IgD-negative memory B cell (primary cell): ENCODE measurements at regions not wholly inside any gene's neighbourhood (a gene's known extent, or its start where the extent isn't known, plus 50 kb on each side); places are given as distances from the start of the nearest gene placed in this dataset.

Experiments used
- H3K27ac Mint-ChIP-seq, 3 donors: one replicate each; pipeline ENCODE4 v1.8.0; 2020 to 2022; ENCODE audit warnings: mild to moderate bottlenecking in 3 of 3, mixed read lengths in 3 of 3, moderate library complexity in 1 of 3
- H3K27me3 Mint-ChIP-seq: one replicate; pipeline ENCODE4 v1.8.0; 2021; ENCODE audit warnings: mixed read lengths
- H3K36me3 Mint-ChIP-seq: one replicate; pipeline ENCODE4 v1.8.0; 2020; ENCODE audit warnings: mild to moderate bottlenecking, mixed read lengths
- H3K4me1 Mint-ChIP-seq, 3 donors: one replicate each; pipeline ENCODE4 v1.8.0; 2020 to 2022; ENCODE audit warnings: mixed read lengths in 3 of 3, mild to moderate bottlenecking in 1 of 3
- H3K4me3 Mint-ChIP-seq, 4 donors: one replicate each; pipeline ENCODE4 v1.8.0; 2020 to 2022; ENCODE audit warnings: mild to moderate bottlenecking in 4 of 4, mixed read lengths in 4 of 4, moderate library complexity in 3 of 4
- H3K9me3 Mint-ChIP-seq, 3 donors: one replicate each; pipeline ENCODE4 v1.8.0; 2020 to 2021; ENCODE audit warnings: mixed read lengths in 3 of 3, mild to moderate bottlenecking in 1 of 3

DNA sequence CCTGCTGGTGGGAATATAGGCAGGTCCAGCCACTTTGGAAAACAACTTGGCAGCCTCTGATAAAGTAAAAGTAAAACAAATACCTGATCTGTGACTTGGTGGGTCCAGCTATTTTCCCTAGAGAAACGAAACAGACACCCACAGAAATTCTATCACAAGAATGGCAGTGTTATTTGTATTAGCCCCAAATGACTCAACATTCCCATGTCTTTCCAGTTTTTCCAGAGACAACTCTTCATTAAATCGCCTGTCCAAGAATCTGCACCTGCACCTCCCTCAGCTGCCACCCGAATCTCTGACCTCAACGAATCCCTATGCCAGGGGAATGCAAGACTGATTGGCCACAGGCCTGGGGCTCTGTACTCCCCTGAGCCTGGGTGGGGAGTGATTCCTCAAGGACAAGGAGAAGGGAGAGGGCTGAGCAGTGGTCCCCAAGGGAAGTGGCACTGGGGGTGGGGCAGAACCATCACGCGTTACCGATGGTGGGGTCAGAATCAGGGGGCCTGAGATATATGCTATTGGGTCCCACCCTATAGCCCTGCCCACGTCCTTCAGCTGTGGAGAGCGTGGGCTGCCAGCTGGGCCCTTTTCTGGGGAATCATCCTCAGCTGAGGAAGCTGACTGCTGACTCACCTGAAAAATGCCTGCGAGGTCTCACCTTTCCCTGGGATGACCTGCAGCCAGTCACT is 553.0 kb downstream of the PTPRU start:
- H3K27me3 Mint-ChIP-seq = peaks cover 9% of the 10 kb centered on the region
- no peaks in the 10 kb centered on the region for H3K4me1 Mint-ChIP-seq
- H3K27ac Mint-ChIP-seq = no peak overlapping the region

GRCh38 chr1:29786791-29787732 is 550.7 kb downstream of the PTPRU start:
- H3K27ac Mint-ChIP-seq = no peak overlapping the region
- no peaks in the 10 kb centered on the region for H3K4me1 Mint-ChIP-seq
- no peak overlapping the region for H3K4me3 Mint-ChIP-seq
- H3K36me3 Mint-ChIP-seq = no peaks in the 10 kb centered on the region
- peaks cover 0 to 2% (median 0%) of the 10 kb centered on the region in 3 donors for H3K9me3 Mint-ChIP-seq
- H3K27me3 Mint-ChIP-seq = peaks cover 6% of the 10 kb centered on the region

More for the DNA sequence above, 553.0 kb downstream of the PTPRU start:
- Mint-ChIP-seq H3K36me3 (no peaks in the 10 kb centered on the region), H3K4me3 (no peak overlapping the region), H3K9me3 (peaks cover 0 to 2% (median 0%) of the 10 kb centered on the region in 3 donors)

GRCh38 chr1:29786195-29786594 is 549.9 kb downstream of the PTPRU start:
- H3K4me3 Mint-ChIP-seq = no peak overlapping the region
- peaks cover 6% of the 10 kb centered on the region for H3K27me3 Mint-ChIP-seq
- no peaks in the 10 kb centered on the region for H3K36me3 Mint-ChIP-seq
- H3K9me3 Mint-ChIP-seq = peaks cover 0 to 2% (median 0%) of the 10 kb centered on the region in 3 donors
- no peaks in the 10 kb centered on the region for H3K4me1 Mint-ChIP-seq
- no peak overlapping the region for H3K27ac Mint-ChIP-seq

DNA sequence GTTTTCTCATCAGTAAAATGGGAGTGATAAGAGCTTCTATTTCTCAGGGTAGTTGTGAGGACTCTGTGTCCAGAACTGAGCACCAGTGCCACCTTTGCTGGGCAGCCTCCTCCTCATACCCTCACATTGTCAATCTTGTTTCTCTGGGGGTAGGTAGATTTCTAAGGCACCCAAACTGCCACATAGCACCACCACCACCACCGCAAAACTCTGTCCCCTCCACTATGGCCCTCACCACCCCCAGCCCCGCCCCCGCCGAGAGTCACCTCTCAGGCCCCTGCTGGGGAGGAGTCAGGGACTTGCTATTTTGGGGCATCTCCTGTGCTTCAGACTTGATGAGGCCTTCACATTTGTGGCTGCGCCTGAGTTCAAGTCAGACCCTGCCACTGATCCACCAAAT is 549.2 kb downstream of the PTPRU start:
- Mint-ChIP-seq H3K4me1 (no peaks in the 10 kb centered on the region), H3K4me3 (no peak overlapping the region), H3K9me3 (peaks cover 0 to 2% (median 0%) of the 10 kb centered on the region in 3 donors), H3K27me3 (peaks cover 6% of the 10 kb centered on the region), H3K36me3 (no peaks in the 10 kb centered on the region), H3K27ac (no peak overlapping the region)

- Mint-ChIP-seq H3K27ac (no peak overlapping the region), H3K4me1 (no peaks in the 10 kb centered on the region), H3K27me3 (peaks cover 6% of the 10 kb centered on the region), H3K36me3 (no peaks in the 10 kb centered on the region), H3K9me3 (peaks cover 0 to 2% (median 0%) of the 10 kb centered on the region in 3 donors), H3K4me3 (no peak overlapping the region)
Observed at GRCh38 chr1:29785137-29785527, 548.8 kb downstream of the PTPRU start.

DNA sequence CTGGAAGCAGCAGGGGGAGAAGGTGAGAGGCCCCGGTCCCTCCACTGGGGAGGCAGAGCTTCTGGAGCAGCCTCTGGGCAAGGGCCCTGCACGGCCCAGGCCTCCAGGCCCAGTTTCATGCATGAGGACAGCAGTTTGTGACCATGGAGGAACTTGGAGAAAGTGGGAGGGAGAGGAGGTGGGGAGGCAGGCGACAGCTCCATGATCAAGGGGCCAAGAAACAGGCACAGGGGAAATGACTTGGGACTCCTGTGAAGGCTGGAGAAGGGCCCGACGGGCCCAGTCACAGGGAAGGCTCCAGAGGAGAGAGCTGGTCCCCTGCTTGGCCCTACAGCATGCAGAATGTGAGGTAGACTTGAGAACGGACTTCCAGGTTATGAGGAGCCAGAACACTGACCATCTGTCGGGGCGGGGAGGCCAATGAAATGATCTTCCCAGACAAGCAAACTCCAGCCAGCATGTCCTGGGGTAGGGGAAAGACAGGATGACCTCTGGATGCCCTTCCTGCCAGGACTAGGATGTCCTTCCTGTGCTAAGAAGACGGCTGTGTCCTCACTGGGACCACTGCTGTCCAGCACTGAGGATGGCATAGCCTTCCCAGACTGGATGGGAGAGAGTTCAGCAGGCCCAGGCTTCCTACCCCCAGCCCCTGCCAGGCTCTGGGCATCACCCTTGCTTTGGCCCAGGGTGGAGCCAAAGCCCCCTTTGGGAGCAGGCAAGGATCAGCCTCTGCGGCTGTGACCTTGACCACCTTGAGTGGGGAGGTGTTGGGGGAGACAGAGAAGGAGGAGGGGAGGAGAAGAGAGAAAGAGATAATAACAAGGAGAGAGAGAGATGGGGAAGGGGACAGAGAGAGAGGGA is 548.2 kb downstream of the PTPRU start:
- Mint-ChIP-seq H3K27ac (no peak overlapping the region), H3K36me3 (no peaks in the 10 kb centered on the region), H3K4me3 (no peak overlapping the region), H3K4me1 (no peaks in the 10 kb centered on the region), H3K27me3 (peaks cover 6% of the 10 kb centered on the region), H3K9me3 (peaks cover 0 to 2% (median 0%) of the 10 kb centered on the region in 3 donors)

DNA sequence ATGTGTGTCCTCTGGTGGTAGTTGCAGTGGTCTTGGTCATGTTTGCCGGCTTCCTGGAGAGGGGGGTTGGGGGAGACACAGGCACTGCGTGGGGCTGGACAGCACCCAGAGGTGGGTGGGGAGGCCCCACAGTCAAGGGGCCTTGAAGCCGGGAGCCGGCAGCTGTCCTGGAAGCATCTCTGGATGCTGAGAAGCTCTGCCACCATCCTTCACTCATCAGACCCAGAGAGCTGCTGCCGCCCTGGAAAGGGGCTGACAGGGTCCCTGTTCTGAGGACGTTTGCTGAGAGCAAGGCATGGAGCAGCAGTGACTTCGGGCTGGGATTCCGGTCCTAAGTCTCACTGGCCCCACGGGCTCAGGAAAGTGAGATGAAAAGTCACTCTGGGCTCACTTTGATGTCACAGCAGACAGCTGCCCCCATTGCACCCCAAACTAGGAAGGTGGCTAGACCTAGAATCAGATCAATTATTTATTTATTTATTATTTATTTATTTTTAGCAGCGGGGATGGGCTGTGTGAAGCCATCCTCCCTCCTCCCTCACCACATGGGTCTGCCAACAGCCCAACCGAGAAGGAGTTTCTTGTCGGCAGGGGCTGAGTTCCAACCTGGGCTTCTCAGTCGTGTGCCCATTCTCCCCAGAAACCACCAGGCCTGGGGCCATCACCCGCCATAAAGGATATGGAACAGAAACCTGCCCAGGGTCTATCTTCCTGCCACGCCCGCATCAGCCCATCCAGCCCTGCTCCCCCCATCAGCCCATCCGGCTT is 547.4 kb downstream of the PTPRU start:
- Mint-ChIP-seq H3K27me3 (peaks cover 7% of the 10 kb centered on the region), H3K4me3 (no peak overlapping the region), H3K27ac (no peak overlapping the region), H3K4me1 (no peaks in the 10 kb centered on the region), H3K9me3 (peaks cover 0 to 2% (median 0%) of the 10 kb centered on the region in 3 donors), H3K36me3 (no peaks in the 10 kb centered on the region)

- Mint-ChIP-seq H3K27ac (no peak overlapping the region), H3K36me3 (peaks cover 1% of the 10 kb centered on the region), H3K4me3 (no peak overlapping the region), H3K27me3 (peaks cover 13% of the 10 kb centered on the region), H3K9me3 (peaks cover 0 to 1% (median 0%) of the 10 kb centered on the region in 3 donors), H3K4me1 (no peaks in the 10 kb centered on the region)
Observed at GRCh38 chr1:29782846-29783507, 546.7 kb downstream of the PTPRU start.

- no peaks in the 10 kb centered on the region for H3K4me1 Mint-ChIP-seq
- H3K36me3 Mint-ChIP-seq = peaks cover 3% of the 10 kb centered on the region
- no peak overlapping the region for H3K27ac Mint-ChIP-seq
- H3K9me3 Mint-ChIP-seq = peaks cover 0 to 10% (median 2%) of the 10 kb centered on the region in 3 donors
- peaks cover 10% of the 10 kb centered on the region for H3K27me3 Mint-ChIP-seq
- no peak overlapping the region for H3K4me3 Mint-ChIP-seq
Observed at GRCh38 chr1:29779146-29779545, 542.8 kb downstream of the PTPRU start.

- H3K27ac Mint-ChIP-seq = no peak overlapping the region
- peaks cover 10% of the 10 kb centered on the region for H3K27me3 Mint-ChIP-seq
- peaks cover 0 to 10% (median 2%) of the 10 kb centered on the region in 3 donors for H3K9me3 Mint-ChIP-seq
- H3K4me3 Mint-ChIP-seq = no peak overlapping the region
- no peaks in the 10 kb centered on the region for H3K4me1 Mint-ChIP-seq
- H3K36me3 Mint-ChIP-seq = peaks cover 3% of the 10 kb centered on the region
Observed at GRCh38 chr1:29777522-29777921, 541.2 kb downstream of the PTPRU start.

DNA sequence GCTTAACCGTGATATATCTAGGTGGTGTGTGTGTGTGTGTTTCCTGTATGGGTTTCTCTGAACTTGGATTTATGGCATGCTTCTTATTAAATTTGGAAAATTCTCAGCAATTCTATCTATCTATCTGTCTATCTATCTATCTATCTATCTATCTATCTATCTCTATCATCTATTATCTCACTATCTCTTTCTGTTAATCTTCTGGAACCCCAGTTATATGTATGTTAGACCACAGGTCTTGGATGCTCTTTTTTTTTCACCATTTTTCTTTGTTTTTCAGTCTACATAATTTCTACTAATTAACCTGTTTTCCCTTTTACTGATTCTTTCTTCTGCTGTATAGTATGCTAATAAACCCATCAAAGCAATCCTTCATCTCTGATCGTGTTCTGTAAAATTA is 538.0 kb downstream of the PTPRU start:
- H3K4me3 Mint-ChIP-seq = no peak overlapping the region
- H3K4me1 Mint-ChIP-seq = no peaks in the 10 kb centered on the region
- H3K36me3 Mint-ChIP-seq = peaks cover 3% of the 10 kb centered on the region
- no peak overlapping the region for H3K27ac Mint-ChIP-seq
- H3K27me3 Mint-ChIP-seq = peaks cover 9% of the 10 kb centered on the region
- H3K9me3 Mint-ChIP-seq = peaks cover 0 to 10% (median 2%) of the 10 kb centered on the region in 3 donors

GRCh38 chr1:29772584-29773100 is 536.3 kb downstream of the PTPRU start:
- no peaks in the 10 kb centered on the region for H3K27me3 Mint-ChIP-seq
- peaks cover 0 to 10% (median 2%) of the 10 kb centered on the region in 3 donors for H3K9me3 Mint-ChIP-seq
- no peak overlapping the region for H3K4me3 Mint-ChIP-seq
- no peaks in the 10 kb centered on the region for H3K36me3 Mint-ChIP-seq
- no peaks in the 10 kb centered on the region for H3K4me1 Mint-ChIP-seq
- no peak overlapping the region for H3K27ac Mint-ChIP-seq

DNA sequence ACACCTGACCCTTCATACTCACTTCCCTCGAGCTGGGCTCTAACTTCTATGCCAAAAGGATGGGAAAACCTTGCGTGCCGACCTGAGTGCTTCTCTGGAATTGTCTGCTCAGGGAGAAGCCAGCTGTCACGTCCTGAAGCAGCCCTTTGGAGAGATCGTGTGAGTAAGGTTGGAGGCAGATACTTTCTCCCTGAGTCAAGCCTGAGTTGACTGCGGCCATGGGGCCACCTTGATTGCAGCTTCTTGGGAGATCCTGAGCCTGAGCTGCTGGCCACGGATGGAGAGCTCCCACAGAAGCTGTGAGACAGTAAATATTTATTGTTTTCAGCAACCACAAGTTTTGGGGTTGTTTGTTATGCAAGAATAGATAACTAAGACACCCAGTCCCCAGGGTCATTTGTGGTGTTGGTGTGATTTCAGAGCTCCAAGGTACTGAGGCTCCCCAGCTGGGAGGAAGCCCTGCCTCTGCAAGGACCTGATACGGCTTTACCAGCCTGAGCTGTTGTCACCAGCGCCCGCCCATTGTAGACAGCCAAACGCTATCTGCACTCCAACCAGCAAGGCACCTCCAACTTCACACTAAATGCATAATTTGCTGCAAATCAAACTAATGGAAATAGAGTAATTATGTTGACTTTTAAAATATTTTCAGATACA is 531.6 kb downstream of the PTPRU start:
- no peak overlapping the region for H3K27ac Mint-ChIP-seq
- no peaks in the 10 kb centered on the region for H3K36me3 Mint-ChIP-seq
- peaks cover 3% of the 10 kb centered on the region for H3K27me3 Mint-ChIP-seq
- no peak overlapping the region for H3K4me3 Mint-ChIP-seq
- H3K4me1 Mint-ChIP-seq = no peaks in the 10 kb centered on the region
- no peaks in the 10 kb centered on the region for H3K9me3 Mint-ChIP-seq
